HepG2 (cell line): ENCODE measurements at regions not wholly inside any gene's neighbourhood (a gene's known extent, or its start where the extent isn't known, plus 50 kb on each side); places are given as distances from the start of the nearest gene placed in this dataset.

Source experiments
- ATAC-seq: fragments of 200-7000 bp; cut with Tn5 transposase; 3 replicates; pipeline ENCODE4 v1.9.1; 2020; ENCODE audit warnings: mild to moderate bottlenecking, moderate library complexity
- BruUV-seq: library from RNA; stranded (reverse); fragments of 400-500 nt; replicated peaks from 2 replicates; lab custom pipeline; 2021; lab: Mats Ljungman, UMichigan
- CTCF ChIA-PET: fragments of 300-600 bp; formaldehyde crosslinking; extraction: SDS; loops from one replicate; lab custom pipeline; 2021; ENCODE audit warnings: low total read pairs, inconsistent platforms, low intra/inter-chr PET ratio; lab: Yijun Ruan, JAX
- POLR2A ChIA-PET: fragments of 350-600 bp; sonication (Branson Sonifier 250); formaldehyde crosslinking; loops from one replicate; lab custom pipeline; 2020; ENCODE audit warnings: antibody characterized with exemption, inconsistent platforms; lab: Yijun Ruan, JAX
- DNase-seq: peaks from one replicate; pipeline ENCODE4 v3.0.0-alpha.2; 2015; ENCODE audit warnings: low spot score
- FAIRE-seq: peaks from 3 replicates; lab custom pipeline; 2011; peaks lifted over from hg19 to GRCh38; lab: Jason Lieb, UNC
- H2AFZ ChIP-seq: one replicate; pipeline ENCODE4 v1.6.1; 2011; ENCODE audit warnings: low read length, inconsistent platforms
- H3K27ac ChIP-seq: fragments of 300-600 bp; 3 replicates; pipeline ENCODE4 v1.8.0; 2011; ENCODE audit warnings: mixed run types, mild to moderate bottlenecking, mixed read lengths, low read length, inconsistent platforms; ENCODE audit not compliant: insufficient read depth; ENCODE audit errors: extremely low read length
- H3K27me3 ChIP-seq, 2 experiments: fragments of 200-600 bp in 1 of 2; 2 replicates in 1 of 2; 3 replicates in 1 of 2; pipeline versions ENCODE4 v1.6.0 to v1.8.0; 2011; ENCODE audit warnings: low read length in 2 of 2, mild to moderate bottlenecking in 2 of 2, moderate library complexity in 2 of 2, inconsistent platforms in 1 of 2; ENCODE audit not compliant: insufficient read depth in 2 of 2, control insufficient read depth in 1 of 2
- H3K36me3 ChIP-seq, 2 experiments: fragments of 200-600 bp in 1 of 2; replicated peaks in 1 of 2; 2 replicates in 1 of 2; 3 replicates in 1 of 2; pipeline versions ENCODE4 v1.5.1 to v1.8.0; 2011; ENCODE audit warnings: low read length in 2 of 2, inconsistent platforms in 1 of 2; ENCODE audit not compliant: insufficient read depth in 2 of 2, control insufficient read depth in 1 of 2
- H3K4me1 ChIP-seq: 2 replicates; pipeline ENCODE4 v1.5.1; 2012; ENCODE audit warnings: low read length, inconsistent platforms; ENCODE audit not compliant: insufficient read depth
- H3K4me2 ChIP-seq: 2 replicates; pipeline ENCODE4 v1.6.0; 2011; ENCODE audit warnings: low read depth, low read length, inconsistent platforms
- H3K4me3 ChIP-seq, 3 experiments: fragments of 200-600 bp in 1 of 3; sonication (generic), shearing (Covaris generic) in 1 of 3; replicated peaks in 1 of 3; 2 replicates each; pipeline ENCODE4 v1.5.1; 2011 to 2016; ENCODE audit warnings: low read length in 3 of 3, inconsistent platforms in 2 of 3, low read depth in 2 of 3, mild to moderate bottlenecking in 2 of 3, control low read depth in 1 of 3, mixed read lengths in 1 of 3; ENCODE audit not compliant: insufficient read depth in 1 of 3
- H3K79me2 ChIP-seq: one replicate; pipeline ENCODE4 v1.6.1; 2011; ENCODE audit warnings: low read length, inconsistent platforms; ENCODE audit not compliant: insufficient read depth
- H3K9ac ChIP-seq: 2 replicates; pipeline ENCODE4 v1.6.0; 2011; ENCODE audit warnings: mild to moderate bottlenecking, low read depth, low read length, inconsistent platforms; ENCODE audit not compliant: insufficient read depth
- H3K9me3 ChIP-seq: 2 replicates; pipeline ENCODE4 v1.5.1; 2012; ENCODE audit warnings: mild to moderate bottlenecking, low read length
- H4K20me1 ChIP-seq: 2 replicates; pipeline ENCODE4 v1.6.0; 2011; ENCODE audit warnings: inconsistent platforms, mild to moderate bottlenecking, low read length, moderate library complexity; ENCODE audit not compliant: insufficient read depth
- DMTF1 ChIP-seq: sonication (generic); formaldehyde crosslinking; IDR thresholded peaks from 2 replicates; pipeline ENCODE4 v1.4.0; 2020; ENCODE audit warnings: mild to moderate bottlenecking, missing genetic modification reagents
- FOXK1 ChIP-seq: sonication (generic); formaldehyde crosslinking; IDR thresholded peaks from 2 replicates; pipeline ENCODE4 v1.4.0; 2020; ENCODE audit warnings: low read depth, missing genetic modification reagents, borderline replicate concordance
- IKZF4 ChIP-seq: sonication (generic); formaldehyde crosslinking; IDR thresholded peaks from 2 replicates; pipeline ENCODE4 v1.5.1; 2020; ENCODE audit warnings: borderline replicate concordance, mild to moderate bottlenecking, low read depth, missing genetic modification reagents; ENCODE audit errors: not compliant biosample characterization
- LBX2 ChIP-seq: sonication (generic); formaldehyde crosslinking; IDR thresholded peaks from 2 replicates; pipeline ENCODE4 v1.5.0; 2020; ENCODE audit warnings: missing genetic modification reagents, mild to moderate bottlenecking, borderline replicate concordance
- MYPOP ChIP-seq: sonication (generic); formaldehyde crosslinking; IDR thresholded peaks from 2 replicates; pipeline ENCODE4 v1.8.1; 2023; ENCODE audit warnings: mild to moderate bottlenecking, moderate library complexity, missing genetic modification reagents
- SATB2 ChIP-seq: sonication (generic); formaldehyde crosslinking; IDR thresholded peaks from 2 replicates; pipeline ENCODE4 v1.5.0; 2020; ENCODE audit warnings: missing genetic modification reagents
- SIX4 ChIP-seq: sonication (generic); formaldehyde crosslinking; IDR thresholded peaks from 2 replicates; pipeline ENCODE4 v1.4.0; 2020; ENCODE audit warnings: missing genetic modification reagents
- TIGD3 ChIP-seq: sonication (generic); formaldehyde crosslinking; IDR thresholded peaks from 2 replicates; pipeline ENCODE4 v1.5.1; 2020; ENCODE audit warnings: mild to moderate bottlenecking, missing genetic modification reagents, borderline replicate concordance
- TSC22D2 ChIP-seq: sonication (generic); formaldehyde crosslinking; IDR thresholded peaks from 2 replicates; pipeline ENCODE4 v1.5.1; 2020; ENCODE audit warnings: missing genetic modification reagents, mild to moderate bottlenecking, borderline replicate concordance
- XBP1 ChIP-seq: sonication (generic); formaldehyde crosslinking; IDR thresholded peaks from 2 replicates; pipeline ENCODE4 v1.5.0; 2020; ENCODE audit warnings: missing genetic modification reagents
- ZFP36L2 ChIP-seq: sonication (generic); formaldehyde crosslinking; IDR thresholded peaks from 2 replicates; pipeline ENCODE4 v1.4.0; 2020; ENCODE audit warnings: missing genetic modification reagents
- ZNF138 ChIP-seq: sonication (generic); formaldehyde crosslinking; IDR thresholded peaks from 2 replicates; pipeline ENCODE4 v1.5.0; 2020; ENCODE audit warnings: mild to moderate bottlenecking, low read depth, missing genetic modification reagents
- ZNF644 ChIP-seq: IDR thresholded peaks from 2 replicates; pipeline ENCODE4 v1.6.1; 2016; ENCODE audit warnings: low read depth
- ZNF737 ChIP-seq: sonication (generic); formaldehyde crosslinking; IDR thresholded peaks from 2 replicates; pipeline ENCODE4 v1.5.0; 2020; ENCODE audit warnings: missing genetic modification reagents, mild to moderate bottlenecking, borderline replicate concordance
- ZNF773 ChIP-seq: sonication (generic); formaldehyde crosslinking; IDR thresholded peaks from 2 replicates; pipeline ENCODE4 v1.4.0; 2020; ENCODE audit warnings: missing genetic modification reagents, borderline replicate concordance
- WGBS: methylation state at CpG from one replicate; pipeline ENCODE4 v1.1.6; 2017; ENCODE audit warnings: low lambda C conversion rate; 5-methylcytosine and 5-hydroxymethylcytosine counted together
- in situ Hi-C: cut with HindIII; loops from 2 replicates; pipeline ENCODE4 v1.10.0; 2017; ENCODE audit warnings: low pct_unique_long_range_greater_than_20kb; ENCODE audit not compliant: extremely low pct_ligation_motif_present
- intact Hi-C: fragments of 100-400 bp; cut with micrococcal nuclease; formaldehyde crosslinking; loops from one replicate; pipeline ENCODE4 v1.10.0; 2022; ENCODE audit not compliant: unreplicated experiment

GRCh38 chr5:4150067-4150466 lies 554.4 kb downstream of the IRX1 start:
- TF ChIP-seq LBX2 (CRISPR knock-in tag), result no peak
- TF ChIP-seq ZNF737 (CRISPR knock-in tag), result no peak
- TF ChIP-seq TSC22D2 (CRISPR knock-in tag), result no peak
- TF ChIP-seq TIGD3 (CRISPR knock-in tag), result no peak
- TF ChIP-seq ZNF773 (CRISPR knock-in tag), result no peak
- no peaks in the 10 kb centered on the region for H3K36me3 ChIP-seq
- FAIRE-seq (no peak), DNase-seq (no peak), ATAC-seq (no peak)
- H3K9ac ChIP-seq, result no peak overlapping the region
- no peaks in the 10 kb centered on the region for H4K20me1 ChIP-seq
- H3K4me1 ChIP-seq, result no peaks in the 10 kb centered on the region
- H3K27ac ChIP-seq, result no peak overlapping the region
- no peaks in the 10 kb centered on the region for H3K79me2 ChIP-seq
- ChIA-PET CTCF (no interaction called here), POLR2A (no interaction called here)
- in situ Hi-C loops (no loop called here), intact Hi-C loops (no loop called here)
- no peak overlapping the region for H2AFZ ChIP-seq
- H3K27me3 ChIP-seq, result no peaks in the 10 kb centered on the region
- BruUV-seq, result no TSS peak
- peaks cover 55% of the 10 kb centered on the region for H3K9me3 ChIP-seq
- WGBS, result 4% methylated on average over 3 of the region's 3 CpGs
- H3K4me3 ChIP-seq, result no peak overlapping the region
- H3K4me2 ChIP-seq, result no peak overlapping the region

- WGBS, result 0% methylated on average over 1 of the region's 1 CpG
- no peaks in the 10 kb centered on the region for H3K4me1 ChIP-seq
- DNase-seq (no peak), FAIRE-seq (no peak), ATAC-seq (no peak)
- H3K4me3 ChIP-seq, result no peak overlapping the region
- POLR2A ChIA-PET, result no interaction called here
- no peaks in the 10 kb centered on the region for H4K20me1 ChIP-seq
- no peaks in the 10 kb centered on the region for H3K79me2 ChIP-seq
- no peak overlapping the region for H3K27ac ChIP-seq
- H2AFZ ChIP-seq, result no peak overlapping the region
- CTCF ChIA-PET, result no interaction called here
- H3K36me3 ChIP-seq, result no peaks in the 10 kb centered on the region
- H3K27me3 ChIP-seq, result no peaks in the 10 kb centered on the region
- peaks cover 66% of the 10 kb centered on the region for H3K9me3 ChIP-seq
- in situ Hi-C loops (no loop called here), intact Hi-C loops (no loop called here)
- H3K9ac ChIP-seq, result no peak overlapping the region
- H3K4me2 ChIP-seq, result no peak overlapping the region
- no TSS peak for BruUV-seq
- TF ChIP-seq ZNF138 (CRISPR knock-in tag) (no peak), XBP1 (CRISPR knock-in tag) (no peak), IKZF4 (CRISPR knock-in tag) (no peak), ZFP36L2 (CRISPR knock-in tag) (no peak), ZNF644 (CRISPR knock-in tag) (no peak), SIX4 (CRISPR knock-in tag) (no peak), DMTF1 (CRISPR knock-in tag) (no peak), FOXK1 (CRISPR knock-in tag) (no peak), SATB2 (CRISPR knock-in tag) (no peak), MYPOP (CRISPR knock-in tag) (no peak)
Observed at GRCh38 chr5:4156153-4156552, 560.5 kb downstream of the IRX1 start.
